ENCODE measurements at regions not wholly inside any gene's neighbourhood (a gene's known extent, or its start where the extent isn't known, plus 50 kb on each side); places are given as distances from the start of the nearest gene placed in this dataset.
A peak's percentile ranks its signal among the peaks of the same experiment; 100 is the strongest.
"Not testable (repeated sequence)": the region's sequence is repeated elsewhere in the genome, so short reads cannot be mapped to it uniquely, and the experiment has no call there.

DNA sequence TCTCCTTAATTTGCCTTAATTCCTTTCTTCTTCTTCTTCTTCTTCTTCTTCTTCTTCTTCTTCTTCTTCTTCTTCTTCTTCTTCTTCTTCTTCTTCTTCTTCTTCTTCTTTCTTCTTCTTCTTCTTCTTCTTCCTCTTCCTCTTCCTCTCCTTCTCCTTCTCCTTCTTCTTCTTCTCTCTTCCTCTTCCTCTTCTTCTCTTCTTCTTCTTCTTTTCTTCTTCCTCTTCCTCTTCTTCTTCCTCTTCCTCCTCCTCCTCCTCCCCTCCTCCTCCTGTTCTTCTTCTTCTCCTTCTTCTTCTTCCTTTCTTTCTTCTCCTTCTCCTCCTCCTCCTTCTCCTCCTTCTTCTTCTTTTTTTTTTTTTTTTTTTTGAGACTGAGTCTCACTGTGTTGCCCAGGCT is 62.0 kb upstream of the NKD1 start:
- not testable (repeated sequence) for H3K27me3 ChIP-seq (ENCODE audit: low read length); H3K27ac ChIP-seq (ENCODE audit: low read length); H3K4me2 ChIP-seq (ENCODE audit: low read depth, low read length, poor library complexity, severe bottlenecking); H3K4me3 ChIP-seq (ENCODE audit: low read length); DNase-seq; H3K9me3 ChIP-seq (ENCODE audit: low read length); H3K36me3 ChIP-seq (ENCODE audit: insufficient read depth, low read length); H4K20me1 ChIP-seq (ENCODE audit: insufficient read depth, low read depth, low read length); H2AFZ ChIP-seq (ENCODE audit: low read length); H3K9me2 ChIP-seq (replicated peaks; ENCODE audit: insufficient read depth, low read length); H3K79me2 ChIP-seq (ENCODE audit: low read length); H3K9ac ChIP-seq (ENCODE audit: low read length); H3K4me1 ChIP-seq (ENCODE audit: low read length)

DNA sequence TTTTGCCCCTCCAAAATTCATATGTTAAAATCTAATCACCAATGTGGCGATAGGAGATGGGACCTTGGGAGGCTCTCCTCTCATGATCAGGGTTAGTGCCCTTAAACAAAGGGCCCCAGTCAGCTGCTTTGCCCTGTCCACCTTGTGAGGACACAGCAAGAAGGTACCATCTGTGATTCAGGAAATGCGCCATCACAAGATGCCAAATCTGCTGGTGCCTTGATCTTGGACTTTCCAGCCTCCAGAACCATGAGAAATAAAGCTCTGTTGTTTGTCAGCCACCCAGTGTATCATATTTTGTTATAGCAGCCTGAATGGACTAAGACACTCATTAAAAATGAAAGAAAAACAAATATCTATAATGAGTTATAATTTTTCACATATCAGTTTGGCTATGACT is 63.0 kb upstream of the NKD1 start:
- DNase-seq = no peak
- Histone ChIP-seq H3K27me3 (ENCODE audit: low read length) (no peaks in the 10 kb centered on the region), H3K9me2 (replicated peaks; ENCODE audit: insufficient read depth, low read length) (no peaks in the 10 kb centered on the region), H3K9ac (ENCODE audit: low read length) (no peak overlapping the region), H3K4me1 (ENCODE audit: low read length) (no peaks in the 10 kb centered on the region), H3K4me2 (ENCODE audit: low read depth, low read length, poor library complexity, severe bottlenecking) (no peak overlapping the region), H2AFZ (ENCODE audit: low read length) (no peak overlapping the region), H3K79me2 (ENCODE audit: low read length) (no peaks in the 10 kb centered on the region), H3K36me3 (ENCODE audit: insufficient read depth, low read length) (no peaks in the 10 kb centered on the region), H3K9me3 (ENCODE audit: low read length) (no peaks in the 10 kb centered on the region), H4K20me1 (ENCODE audit: insufficient read depth, low read depth, low read length) (no peaks in the 10 kb centered on the region), H3K27ac (ENCODE audit: low read length) (no peak overlapping the region), H3K4me3 (ENCODE audit: low read length) (no peak overlapping the region)

- Histone ChIP-seq H3K79me2 (ENCODE audit: low read length) (no peaks in the 10 kb centered on the region), H3K4me2 (ENCODE audit: low read depth, low read length, poor library complexity, severe bottlenecking) (no peak overlapping the region), H3K9me2 (replicated peaks; ENCODE audit: insufficient read depth, low read length) (no peaks in the 10 kb centered on the region), H3K9ac (ENCODE audit: low read length) (no peak overlapping the region), H3K27ac (ENCODE audit: low read length) (no peak overlapping the region), H3K4me3 (ENCODE audit: low read length) (no peak overlapping the region), H3K4me1 (ENCODE audit: low read length) (no peaks in the 10 kb centered on the region), H2AFZ (ENCODE audit: low read length) (no peak overlapping the region), H3K27me3 (ENCODE audit: low read length) (no peaks in the 10 kb centered on the region), H3K9me3 (ENCODE audit: low read length) (no peaks in the 10 kb centered on the region), H3K36me3 (ENCODE audit: insufficient read depth, low read length) (no peaks in the 10 kb centered on the region), H4K20me1 (ENCODE audit: insufficient read depth, low read depth, low read length) (no peaks in the 10 kb centered on the region)
- no peak for DNase-seq
Measured at GRCh38 chr16:50482271-50482670, 65.9 kb upstream of the NKD1 start.

DNA sequence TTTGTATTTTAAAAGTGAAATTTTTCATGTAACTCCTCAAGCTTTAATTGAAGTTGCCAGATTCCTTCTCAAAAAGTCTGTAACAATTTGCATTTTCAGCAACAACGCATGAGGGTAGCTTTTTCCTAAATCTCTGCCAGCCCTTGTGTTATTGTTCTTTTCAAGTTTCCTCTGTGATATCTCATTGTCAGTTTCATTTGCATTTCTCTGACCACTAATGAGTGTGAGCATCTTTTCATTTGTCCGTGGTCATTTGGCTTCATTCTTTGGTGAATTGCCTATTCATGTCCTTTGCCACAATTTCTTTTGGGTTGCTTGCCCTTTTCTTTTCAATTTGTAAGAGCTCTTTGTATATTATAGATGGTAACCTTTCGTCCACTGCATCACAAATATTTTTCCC is 68.0 kb upstream of the NKD1 start:
- no peaks in the 10 kb centered on the region for H4K20me1 ChIP-seq (ENCODE audit: insufficient read depth, low read depth, low read length)

GRCh38 chr16:50479771-50480170 is 68.4 kb upstream of the NKD1 start:
- Histone ChIP-seq H3K4me2 (ENCODE audit: low read depth, low read length, poor library complexity, severe bottlenecking) (no peak overlapping the region), H3K79me2 (ENCODE audit: low read length) (no peaks in the 10 kb centered on the region), H3K9ac (ENCODE audit: low read length) (no peak overlapping the region), H3K4me3 (ENCODE audit: low read length) (no peak overlapping the region), H3K36me3 (ENCODE audit: insufficient read depth, low read length) (no peaks in the 10 kb centered on the region), H3K4me1 (ENCODE audit: low read length) (no peaks in the 10 kb centered on the region), H3K27ac (ENCODE audit: low read length) (no peak overlapping the region), H3K9me2 (replicated peaks; ENCODE audit: insufficient read depth, low read length) (no peaks in the 10 kb centered on the region), H4K20me1 (ENCODE audit: insufficient read depth, low read depth, low read length) (no peaks in the 10 kb centered on the region), H2AFZ (ENCODE audit: low read length) (no peak overlapping the region), H3K9me3 (ENCODE audit: low read length) (no peaks in the 10 kb centered on the region), H3K27me3 (ENCODE audit: low read length) (no peaks in the 10 kb centered on the region)
- DNase-seq = no peak

More for the DNA sequence above, 68.0 kb upstream of the NKD1 start:
- Histone ChIP-seq H3K9me3 (ENCODE audit: low read length) (no peaks in the 10 kb centered on the region), H3K79me2 (ENCODE audit: low read length) (no peaks in the 10 kb centered on the region), H3K9ac (ENCODE audit: low read length) (no peak overlapping the region), H3K4me1 (ENCODE audit: low read length) (no peaks in the 10 kb centered on the region), H2AFZ (ENCODE audit: low read length) (no peak overlapping the region), H3K36me3 (ENCODE audit: insufficient read depth, low read length) (no peaks in the 10 kb centered on the region), H3K4me3 (ENCODE audit: low read length) (no peak overlapping the region), H3K27ac (ENCODE audit: low read length) (no peak overlapping the region), H3K9me2 (replicated peaks; ENCODE audit: insufficient read depth, low read length) (no peaks in the 10 kb centered on the region), H3K27me3 (ENCODE audit: low read length) (no peaks in the 10 kb centered on the region), H3K4me2 (ENCODE audit: low read depth, low read length, poor library complexity, severe bottlenecking) (no peak overlapping the region)
- no peak for DNase-seq

- no peak overlapping the region for H3K9ac ChIP-seq (ENCODE audit: low read length)
- no peaks in the 10 kb centered on the region for H3K27me3 ChIP-seq (ENCODE audit: low read length)
- H3K9me2 ChIP-seq (replicated peaks; ENCODE audit: insufficient read depth, low read length) = no peaks in the 10 kb centered on the region
- peak; percentile 42 for DNase-seq
- no peak overlapping the region for H3K4me3 ChIP-seq (ENCODE audit: low read length)
- H3K27ac ChIP-seq (ENCODE audit: low read length) = no peak overlapping the region
- H3K36me3 ChIP-seq (ENCODE audit: insufficient read depth, low read length) = no peaks in the 10 kb centered on the region
- H3K9me3 ChIP-seq (ENCODE audit: low read length) = no peaks in the 10 kb centered on the region
- H3K4me1 ChIP-seq (ENCODE audit: low read length) = no peaks in the 10 kb centered on the region
- H2AFZ ChIP-seq (ENCODE audit: low read length) = no peak overlapping the region
- H3K79me2 ChIP-seq (ENCODE audit: low read length) = no peaks in the 10 kb centered on the region
- no peaks in the 10 kb centered on the region for H4K20me1 ChIP-seq (ENCODE audit: insufficient read depth, low read depth, low read length)
- no peak overlapping the region for H3K4me2 ChIP-seq (ENCODE audit: low read depth, low read length, poor library complexity, severe bottlenecking)
Measured at GRCh38 chr16:50478773-50479149, 69.4 kb upstream of the NKD1 start.

GRCh38 chr16:50478075-50478772 is 70.0 kb upstream of the NKD1 start:
- H3K4me3 ChIP-seq (ENCODE audit: low read length) = no peak overlapping the region
- no peaks in the 10 kb centered on the region for H3K36me3 ChIP-seq (ENCODE audit: insufficient read depth, low read length)
- DNase-seq = no peak
- H3K9me2 ChIP-seq (replicated peaks; ENCODE audit: insufficient read depth, low read length) = no peaks in the 10 kb centered on the region
- H3K79me2 ChIP-seq (ENCODE audit: low read length) = no peaks in the 10 kb centered on the region
- no peak overlapping the region for H3K9ac ChIP-seq (ENCODE audit: low read length)
- H4K20me1 ChIP-seq (ENCODE audit: insufficient read depth, low read depth, low read length) = no peaks in the 10 kb centered on the region
- no peak overlapping the region for H3K27ac ChIP-seq (ENCODE audit: low read length)
- no peaks in the 10 kb centered on the region for H3K27me3 ChIP-seq (ENCODE audit: low read length)
- H2AFZ ChIP-seq (ENCODE audit: low read length) = no peak overlapping the region
- H3K4me1 ChIP-seq (ENCODE audit: low read length) = no peaks in the 10 kb centered on the region
- H3K4me2 ChIP-seq (ENCODE audit: low read depth, low read length, poor library complexity, severe bottlenecking) = no peak overlapping the region
- no peaks in the 10 kb centered on the region for H3K9me3 ChIP-seq (ENCODE audit: low read length)

DNA sequence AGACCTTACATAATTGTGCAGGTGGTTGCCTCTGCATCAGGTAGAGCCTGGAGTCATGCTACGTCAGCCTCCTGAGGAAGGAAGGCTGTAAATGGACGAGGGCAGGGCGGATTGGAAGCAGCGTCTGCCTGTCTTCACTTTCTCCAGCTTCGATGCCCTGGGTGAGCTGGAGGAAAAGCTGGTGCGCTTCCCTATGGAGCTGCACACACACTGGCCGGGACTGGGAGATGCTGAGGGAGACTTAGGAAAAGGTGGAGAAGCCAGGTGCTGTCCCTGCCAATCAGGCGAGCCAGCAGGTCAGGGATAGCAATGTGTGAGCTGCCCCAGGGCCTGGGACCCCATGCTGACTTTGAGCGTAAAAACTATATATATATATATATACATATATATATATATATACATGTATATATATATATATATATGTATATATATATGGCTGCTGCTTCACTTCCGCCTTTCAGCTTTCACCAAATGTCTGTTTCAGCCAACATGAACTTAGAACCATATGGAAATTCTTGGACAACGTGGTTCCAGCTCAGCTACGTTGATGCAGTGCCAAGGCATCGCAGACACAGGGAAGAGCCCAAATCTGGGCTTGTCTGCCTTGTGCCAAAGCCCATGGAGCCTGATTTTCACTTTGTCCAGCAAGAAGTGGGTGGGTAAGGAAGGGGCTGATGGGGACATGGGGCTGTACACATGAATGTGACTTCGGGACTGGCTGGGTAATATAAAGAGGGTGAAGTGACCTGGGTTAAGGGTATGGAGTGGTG is 71.5 kb upstream of the NKD1 start:
- H3K27me3 ChIP-seq (ENCODE audit: low read length) = no peaks in the 10 kb centered on the region

More for the DNA sequence above, 71.5 kb upstream of the NKD1 start:
- Histone ChIP-seq H3K36me3 (ENCODE audit: insufficient read depth, low read length) (no peaks in the 10 kb centered on the region), H2AFZ (ENCODE audit: low read length) (no peak overlapping the region), H3K27ac (ENCODE audit: low read length) (no peak overlapping the region), H3K9ac (ENCODE audit: low read length) (no peak overlapping the region), H3K4me1 (ENCODE audit: low read length) (no peaks in the 10 kb centered on the region), H3K9me3 (ENCODE audit: low read length) (no peaks in the 10 kb centered on the region), H3K79me2 (ENCODE audit: low read length) (no peaks in the 10 kb centered on the region), H3K4me3 (ENCODE audit: low read length) (no peak overlapping the region), H3K4me2 (ENCODE audit: low read depth, low read length, poor library complexity, severe bottlenecking) (no peak overlapping the region), H3K9me2 (replicated peaks; ENCODE audit: insufficient read depth, low read length) (no peaks in the 10 kb centered on the region), H4K20me1 (ENCODE audit: insufficient read depth, low read depth, low read length) (no peaks in the 10 kb centered on the region)
- DNase-seq = no peak

All from Karpas-422 (cell line).